MM.1S (cell line): ENCODE measurements at regions not wholly inside any gene's neighbourhood (a gene's known extent, or its start where the extent isn't known, plus 50 kb on each side); places are given as distances from the start of the nearest gene placed in this dataset.

Source experiments
- DNase-seq: peaks from one replicate; pipeline ENCODE4 v3.0.0-alpha.2; 2015
- H2AFZ ChIP-seq: fragments of 300-600 bp; sonication (generic); 2 replicates; pipeline ENCODE4 v1.6.0; 2016; ENCODE audit warnings: antibody characterized with exemption, low read length
- H3F3A ChIP-seq: fragments of 300-600 bp; sonication (generic); 2 replicates; pipeline ENCODE4 v1.6.1; 2016; ENCODE audit warnings: mild to moderate bottlenecking, antibody characterized with exemption, low read length, moderate library complexity, mixed read lengths; ENCODE audit not compliant: insufficient read depth
- H3K27ac ChIP-seq: fragments of 300-600 bp; sonication (generic); 2 replicates; pipeline ENCODE4 v1.5.1; 2016; ENCODE audit warnings: mild to moderate bottlenecking, low read length
- H3K27me3 ChIP-seq: fragments of 300-600 bp; sonication (generic); replicated peaks from 2 replicates; pipeline ENCODE4 v1.6.0; 2016; ENCODE audit warnings: low read length; ENCODE audit not compliant: insufficient read depth
- H3K36me3 ChIP-seq: fragments of 300-600 bp; sonication (generic); replicated peaks from 2 replicates; pipeline ENCODE4 v1.6.1; 2016; ENCODE audit warnings: mild to moderate bottlenecking, low read length, mixed read lengths; ENCODE audit not compliant: insufficient read depth
- H3K4me1 ChIP-seq: fragments of 300-600 bp; sonication (generic); 2 replicates; pipeline ENCODE4 v1.6.1; 2016; ENCODE audit warnings: low read length, mixed read lengths
- H3K4me2 ChIP-seq: fragments of 300-600 bp; sonication (generic); 2 replicates; pipeline ENCODE4 v1.6.0; 2016; ENCODE audit warnings: low read depth, low read length
- H3K4me3 ChIP-seq: fragments of 300-600 bp; sonication (generic); 2 replicates; pipeline ENCODE4 v1.5.1; 2016; ENCODE audit warnings: low read length, mixed read lengths
- H3K79me2 ChIP-seq: fragments of 300-600 bp; sonication (generic); 2 replicates; pipeline ENCODE4 v1.6.1; 2016; ENCODE audit warnings: mixed run types, low read length, mixed read lengths
- H3K9ac ChIP-seq: fragments of 300-600 bp; sonication (generic); 2 replicates; pipeline ENCODE4 v1.6.1; 2016; ENCODE audit warnings: low read length, mixed read lengths
- H3K9me2 ChIP-seq: fragments of 300-600 bp; sonication (generic); replicated peaks from 2 replicates; pipeline ENCODE4 v1.6.1; 2016; ENCODE audit warnings: mild to moderate bottlenecking, low read length, mixed read lengths; ENCODE audit not compliant: insufficient read depth
- H3K9me3 ChIP-seq: fragments of 300-600 bp; sonication (generic); replicated peaks from 2 replicates; pipeline ENCODE4 v1.6.1; 2016; ENCODE audit warnings: mild to moderate bottlenecking, low read length, mixed read lengths; ENCODE audit not compliant: insufficient read depth
- H4K20me1 ChIP-seq: fragments of 300-600 bp; sonication (generic); 2 replicates; pipeline ENCODE4 v1.6.1; 2016; ENCODE audit warnings: mild to moderate bottlenecking, low read length, moderate library complexity, mixed read lengths; ENCODE audit not compliant: insufficient read depth
- EZH2 ChIP-seq: fragments of 300-600 bp; sonication (generic); optimal IDR thresholded peaks from 2 replicates; pipeline ENCODE3; 2017; ENCODE audit warnings: low read depth, mild to moderate bottlenecking, antibody characterized with exemption, low read length, mixed read lengths
- EZH2phosphoT487 ChIP-seq: fragments of 300-600 bp; sonication (generic); IDR thresholded peaks from 2 replicates; pipeline ENCODE4 v1.6.1; 2018; ENCODE audit warnings: antibody characterized with exemption, low read length
- TF ChIP-seq, protein P1 (sequence below): fragments of 300-600 bp; sonication (generic); IDR thresholded peaks from 2 replicates; pipeline ENCODE4 v1.5.1; 2016; ENCODE audit warnings: antibody characterized with exemption, low read length, mixed read lengths

DNA sequence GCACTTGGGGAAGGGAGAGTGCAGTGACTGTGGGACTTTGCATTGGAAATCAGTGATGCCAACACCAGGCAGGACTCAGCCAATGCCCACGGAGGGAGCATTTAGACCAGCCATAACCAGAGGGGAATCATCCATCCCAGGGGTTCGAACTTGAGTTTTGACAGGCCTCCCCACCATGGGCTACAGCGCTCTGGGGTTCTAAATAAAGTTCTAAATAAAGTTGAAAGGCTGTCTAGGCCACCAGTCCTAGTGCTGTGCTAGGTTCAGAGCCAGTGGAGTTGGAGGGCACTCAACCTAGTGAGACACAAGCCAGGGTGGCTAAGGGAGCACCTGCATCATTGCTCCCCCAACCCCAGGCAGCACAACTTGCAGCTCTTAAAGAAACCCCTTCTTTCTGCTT, 82.0 kb upstream of the SLC38A4 start:
- no peaks in the 10 kb centered on the region for H3K79me2 ChIP-seq
- no peak overlapping the region for H3K9ac ChIP-seq
- no peak overlapping the region for H3K27ac ChIP-seq
- H3F3A ChIP-seq, result no peaks in the 10 kb centered on the region
- H3K9me2 ChIP-seq, result no peaks in the 10 kb centered on the region
- H4K20me1 ChIP-seq, result no peaks in the 10 kb centered on the region
- no peaks in the 10 kb centered on the region for H3K4me1 ChIP-seq
- no peaks in the 10 kb centered on the region for H3K9me3 ChIP-seq
- DNase-seq, result no peak
- TF ChIP-seq, protein P1, sequence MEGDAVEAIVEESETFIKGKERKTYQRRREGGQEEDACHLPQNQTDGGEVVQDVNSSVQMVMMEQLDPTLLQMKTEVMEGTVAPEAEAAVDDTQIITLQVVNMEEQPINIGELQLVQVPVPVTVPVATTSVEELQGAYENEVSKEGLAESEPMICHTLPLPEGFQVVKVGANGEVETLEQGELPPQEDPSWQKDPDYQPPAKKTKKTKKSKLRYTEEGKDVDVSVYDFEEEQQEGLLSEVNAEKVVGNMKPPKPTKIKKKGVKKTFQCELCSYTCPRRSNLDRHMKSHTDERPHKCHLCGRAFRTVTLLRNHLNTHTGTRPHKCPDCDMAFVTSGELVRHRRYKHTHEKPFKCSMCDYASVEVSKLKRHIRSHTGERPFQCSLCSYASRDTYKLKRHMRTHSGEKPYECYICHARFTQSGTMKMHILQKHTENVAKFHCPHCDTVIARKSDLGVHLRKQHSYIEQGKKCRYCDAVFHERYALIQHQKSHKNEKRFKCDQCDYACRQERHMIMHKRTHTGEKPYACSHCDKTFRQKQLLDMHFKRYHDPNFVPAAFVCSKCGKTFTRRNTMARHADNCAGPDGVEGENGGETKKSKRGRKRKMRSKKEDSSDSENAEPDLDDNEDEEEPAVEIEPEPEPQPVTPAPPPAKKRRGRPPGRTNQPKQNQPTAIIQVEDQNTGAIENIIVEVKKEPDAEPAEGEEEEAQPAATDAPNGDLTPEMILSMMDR, result no peak
- TF ChIP-seq EZH2, result no peak
- no peak for TF ChIP-seq EZH2phosphoT487
- H3K4me3 ChIP-seq, result no peak overlapping the region
- no peaks in the 10 kb centered on the region for H3K27me3 ChIP-seq
- H3K4me2 ChIP-seq, result no peak overlapping the region
- no peaks in the 10 kb centered on the region for H3K36me3 ChIP-seq
- no peak overlapping the region for H2AFZ ChIP-seq

- no peak for DNase-seq
- Histone ChIP-seq H4K20me1 (no peaks in the 10 kb centered on the region), H3K4me1 (no peaks in the 10 kb centered on the region), H2AFZ (no peak overlapping the region), H3K9ac (no peak overlapping the region), H3K4me2 (no peak overlapping the region), H3K27me3 (no peaks in the 10 kb centered on the region), H3K9me2 (no peaks in the 10 kb centered on the region), H3K27ac (no peak overlapping the region), H3K79me2 (no peaks in the 10 kb centered on the region), H3K4me3 (no peak overlapping the region), H3K36me3 (no peaks in the 10 kb centered on the region), H3K9me3 (no peaks in the 10 kb centered on the region), H3F3A (no peaks in the 10 kb centered on the region)
- TF ChIP-seq EZH2phosphoT487 (no peak), EZH2 (no peak)
- TF ChIP-seq, protein P1, result no peak
Observed at GRCh38 chr12:46908236-46908935, 82.6 kb upstream of the SLC38A4 start.

- TF ChIP-seq EZH2phosphoT487, result no peak
- no peak for TF ChIP-seq EZH2
- TF ChIP-seq, protein P1, result no peak
- H3K79me2 ChIP-seq, result no peaks in the 10 kb centered on the region
- H3K9ac ChIP-seq, result no peak overlapping the region
- H3K9me2 ChIP-seq, result no peaks in the 10 kb centered on the region
- DNase-seq, result no peak
- H4K20me1 ChIP-seq, result no peaks in the 10 kb centered on the region
- no peak overlapping the region for H3K4me2 ChIP-seq
- no peaks in the 10 kb centered on the region for H3K36me3 ChIP-seq
- H2AFZ ChIP-seq, result no peak overlapping the region
- no peak overlapping the region for H3K27ac ChIP-seq
- H3F3A ChIP-seq, result no peaks in the 10 kb centered on the region
- H3K27me3 ChIP-seq, result no peaks in the 10 kb centered on the region
- no peaks in the 10 kb centered on the region for H3K9me3 ChIP-seq
- H3K4me1 ChIP-seq, result no peaks in the 10 kb centered on the region
- H3K4me3 ChIP-seq, result no peak overlapping the region
Observed at GRCh38 chr12:46908936-46909635, 83.3 kb upstream of the SLC38A4 start.
